Rectal smooth muscle tissue (tissue), 1 donor: ENCODE measurements at regions not wholly inside any gene's neighbourhood (a gene's known extent, or its start where the extent isn't known, plus 50 kb on each side); places are given as distances from the start of the nearest gene placed in this dataset.

Experiments
- H3K27ac ChIP-seq: one replicate; pipeline ENCODE4 v1.7.0; 2013; ENCODE audit warnings: low read depth, low read length, inconsistent platforms
- H3K27me3 ChIP-seq: one replicate; pipeline ENCODE4 v1.7.0; 2013; ENCODE audit warnings: low read length; ENCODE audit not compliant: control insufficient read depth, insufficient read depth
- H3K36me3 ChIP-seq: one replicate; pipeline ENCODE4 v1.7.0; 2013; ENCODE audit warnings: low read length; ENCODE audit not compliant: control insufficient read depth, insufficient read depth
- H3K4me1 ChIP-seq: one replicate; pipeline ENCODE4 v1.7.0; 2013; ENCODE audit warnings: low read length; ENCODE audit not compliant: control insufficient read depth, insufficient read depth
- H3K4me3 ChIP-seq: one replicate; pipeline ENCODE4 v1.7.0; 2013; ENCODE audit warnings: low read length
- H3K9ac ChIP-seq: one replicate; pipeline ENCODE4 v1.7.0; 2013; ENCODE audit warnings: low read length

DNA sequence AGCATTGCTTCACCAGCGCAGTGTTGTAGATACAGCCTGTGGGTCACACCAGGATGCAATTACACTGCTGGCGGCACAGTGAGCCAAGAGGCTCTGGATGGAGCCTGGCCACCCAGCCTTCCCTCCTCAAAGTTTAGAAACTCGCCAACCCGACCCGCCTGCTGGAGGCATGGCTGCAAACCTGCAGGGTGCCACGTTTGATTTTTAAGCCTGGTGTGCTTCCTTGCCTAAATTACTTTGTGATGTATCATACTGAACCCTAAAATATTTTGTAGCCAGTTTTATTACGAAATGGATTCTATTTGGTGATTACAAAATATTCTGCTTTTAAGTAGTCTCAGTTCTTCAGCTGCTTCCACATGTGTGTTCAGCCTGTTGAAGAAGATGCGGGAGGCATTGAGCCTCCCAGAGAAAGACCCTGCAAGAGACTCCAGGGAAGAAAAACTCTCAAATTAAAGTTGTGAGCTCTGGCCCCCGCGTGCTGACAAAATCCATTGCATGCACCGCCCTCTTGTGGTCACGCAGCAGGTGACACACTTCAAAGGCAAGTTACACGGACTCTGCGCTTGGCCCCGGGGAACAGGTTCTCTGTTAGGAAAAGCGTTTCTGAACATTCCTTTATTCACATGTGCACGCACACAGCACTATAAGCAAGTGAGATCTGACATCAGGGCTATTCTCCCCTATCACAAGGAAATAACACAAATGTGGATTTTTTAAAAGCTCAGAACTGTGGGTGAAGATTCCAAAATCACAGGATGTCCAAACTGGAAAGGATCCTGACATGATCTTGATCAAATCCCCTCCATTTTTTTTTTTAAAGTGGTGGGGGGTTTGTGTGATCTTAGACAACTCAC is 63.0 kb upstream of the TWIST2 start:
- no peak overlapping the region for H3K4me3 ChIP-seq
- H3K27ac ChIP-seq: no peak overlapping the region
- no peaks in the 10 kb centered on the region for H3K27me3 ChIP-seq
- H3K9ac ChIP-seq: no peak overlapping the region
- peaks cover 7% of the 10 kb centered on the region for H3K4me1 ChIP-seq
- no peaks in the 10 kb centered on the region for H3K36me3 ChIP-seq

DNA sequence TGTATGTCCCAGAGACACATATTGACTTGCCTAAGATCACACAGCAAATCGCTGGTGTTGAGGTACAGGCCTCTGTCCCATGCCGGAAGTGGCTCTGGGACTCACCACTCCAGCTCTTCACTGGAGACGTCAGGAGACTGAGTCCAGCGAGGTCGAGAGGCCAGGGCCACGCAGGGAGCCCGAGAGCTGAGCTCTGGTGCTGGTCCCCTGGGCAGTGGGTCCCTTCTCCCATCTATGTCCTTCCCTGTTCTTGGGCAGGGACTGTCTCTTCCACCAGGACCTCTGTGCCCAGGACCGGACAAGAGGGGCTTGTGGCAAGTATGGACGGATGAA is 62.4 kb upstream of the TWIST2 start:
- Histone ChIP-seq H3K9ac (no peak overlapping the region), H3K36me3 (no peaks in the 10 kb centered on the region), H3K4me1 (peaks cover 7% of the 10 kb centered on the region), H3K4me3 (no peak overlapping the region), H3K27me3 (no peaks in the 10 kb centered on the region), H3K27ac (no peak overlapping the region)

DNA sequence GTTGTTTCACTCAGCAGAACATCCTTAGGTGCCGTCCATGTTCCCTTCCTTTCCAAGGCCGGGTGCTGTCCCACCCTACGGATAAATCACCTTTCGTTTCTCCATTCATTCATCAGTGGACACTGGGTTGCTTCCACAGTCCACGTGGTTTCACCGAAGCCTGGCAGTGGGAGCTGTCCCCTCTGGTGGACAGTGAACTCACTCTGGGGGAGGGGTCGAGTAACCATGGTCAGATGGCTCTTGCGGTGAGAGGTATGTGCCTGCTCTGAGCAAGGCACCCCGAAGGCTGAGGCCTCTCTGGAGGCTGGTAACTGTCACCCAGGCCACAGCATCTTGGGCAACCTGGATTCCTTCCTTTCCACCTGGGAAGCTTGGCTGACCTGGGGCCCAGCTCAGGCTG is 61.5 kb upstream of the TWIST2 start:
- Histone ChIP-seq H3K4me1 (peaks cover 7% of the 10 kb centered on the region), H3K27me3 (no peaks in the 10 kb centered on the region), H3K4me3 (no peak overlapping the region), H3K27ac (no peak overlapping the region), H3K36me3 (no peaks in the 10 kb centered on the region), H3K9ac (no peak overlapping the region)

DNA sequence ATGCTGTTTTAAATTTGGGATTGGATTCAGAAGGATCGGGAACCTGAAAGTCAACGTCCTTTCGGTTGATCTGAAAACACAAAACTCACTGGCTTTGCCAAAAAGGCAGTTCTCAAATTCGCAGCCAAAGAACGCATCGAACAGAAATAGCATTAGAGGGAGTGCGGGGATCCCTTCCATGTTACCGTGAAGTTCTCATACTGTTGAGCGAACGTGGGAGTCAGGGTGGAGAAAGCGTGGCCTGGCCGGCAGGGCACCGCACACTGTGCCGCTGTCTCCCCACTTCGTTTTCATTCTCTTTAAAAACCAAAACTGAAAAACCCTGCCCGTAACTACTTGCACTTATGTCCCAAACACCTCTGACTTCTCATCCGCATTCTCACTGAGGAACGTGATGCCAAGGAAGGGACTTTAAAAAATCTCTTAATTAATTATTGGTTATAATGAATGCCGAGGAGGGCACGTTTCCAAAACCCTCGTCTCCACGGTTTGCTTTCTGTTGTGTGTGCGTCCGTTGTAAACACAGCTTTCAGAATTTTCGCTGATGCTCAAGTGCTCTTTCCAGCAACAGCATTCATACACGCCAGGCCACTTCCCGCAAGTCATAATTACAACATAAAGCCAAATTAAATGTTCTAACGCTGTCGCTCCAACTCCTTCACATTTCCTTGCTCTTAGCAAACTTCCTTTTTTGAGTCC is 60.9 kb upstream of the TWIST2 start:
- H3K36me3 ChIP-seq: no peaks in the 10 kb centered on the region
- H3K4me3 ChIP-seq: no peak overlapping the region
- H3K4me1 ChIP-seq: peaks cover 7% of the 10 kb centered on the region
- H3K9ac ChIP-seq: no peak overlapping the region
- H3K27me3 ChIP-seq: no peaks in the 10 kb centered on the region
- no peak overlapping the region for H3K27ac ChIP-seq

DNA sequence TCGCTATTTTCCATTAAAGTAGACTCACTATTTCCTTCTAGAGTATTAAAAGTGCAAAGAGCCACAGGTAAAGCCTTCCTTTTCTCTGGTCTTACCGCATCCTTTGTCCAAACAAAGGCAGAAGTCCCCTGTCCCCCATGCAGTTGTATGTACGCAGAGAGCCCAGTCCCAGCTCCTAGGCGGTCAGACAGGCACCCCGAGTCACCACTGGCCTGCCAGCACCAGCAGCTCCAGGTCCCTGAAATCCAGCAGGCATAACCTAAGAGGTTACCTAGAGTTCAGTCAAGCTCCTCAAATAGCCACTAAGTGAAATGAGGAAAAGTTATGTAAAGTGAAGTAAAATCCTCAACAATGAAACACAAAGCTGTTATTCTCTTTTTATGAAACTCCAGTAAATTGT is 60.4 kb upstream of the TWIST2 start:
- H3K27ac ChIP-seq: no peak overlapping the region
- H3K9ac ChIP-seq: no peak overlapping the region
- H3K36me3 ChIP-seq: no peaks in the 10 kb centered on the region
- no peaks in the 10 kb centered on the region for H3K27me3 ChIP-seq
- H3K4me1 ChIP-seq: peaks cover 7% of the 10 kb centered on the region
- H3K4me3 ChIP-seq: no peak overlapping the region

DNA sequence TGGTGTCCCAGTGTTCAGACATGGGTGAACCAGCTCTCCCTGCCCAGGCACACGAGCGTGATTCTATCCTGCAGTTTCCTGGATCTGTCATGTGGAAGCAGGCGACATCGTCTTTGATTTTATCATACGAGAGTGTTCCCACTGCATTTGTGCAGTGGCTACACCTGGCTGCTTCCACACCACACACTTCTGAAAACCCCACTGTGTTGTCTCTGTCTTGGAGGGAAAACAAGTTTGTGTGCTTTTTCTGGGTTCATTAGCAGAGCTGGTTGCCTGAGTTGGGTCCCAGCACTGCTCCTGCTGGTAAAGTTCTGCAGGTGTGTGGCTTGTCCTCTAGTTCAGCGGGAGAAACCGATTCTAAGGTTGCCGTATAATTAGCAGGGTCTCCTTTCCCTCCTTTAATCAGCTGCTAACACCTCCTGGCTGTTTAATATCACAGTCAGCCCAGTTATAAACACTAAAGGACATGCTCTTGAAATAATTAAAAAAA is 58.5 kb upstream of the TWIST2 start:
- peaks cover 5% of the 10 kb centered on the region for H3K4me1 ChIP-seq
- no peaks in the 10 kb centered on the region for H3K36me3 ChIP-seq
- H3K4me3 ChIP-seq: no peak overlapping the region
- no peak overlapping the region for H3K9ac ChIP-seq
- no peaks in the 10 kb centered on the region for H3K27me3 ChIP-seq
- H3K27ac ChIP-seq: no peak overlapping the region

DNA sequence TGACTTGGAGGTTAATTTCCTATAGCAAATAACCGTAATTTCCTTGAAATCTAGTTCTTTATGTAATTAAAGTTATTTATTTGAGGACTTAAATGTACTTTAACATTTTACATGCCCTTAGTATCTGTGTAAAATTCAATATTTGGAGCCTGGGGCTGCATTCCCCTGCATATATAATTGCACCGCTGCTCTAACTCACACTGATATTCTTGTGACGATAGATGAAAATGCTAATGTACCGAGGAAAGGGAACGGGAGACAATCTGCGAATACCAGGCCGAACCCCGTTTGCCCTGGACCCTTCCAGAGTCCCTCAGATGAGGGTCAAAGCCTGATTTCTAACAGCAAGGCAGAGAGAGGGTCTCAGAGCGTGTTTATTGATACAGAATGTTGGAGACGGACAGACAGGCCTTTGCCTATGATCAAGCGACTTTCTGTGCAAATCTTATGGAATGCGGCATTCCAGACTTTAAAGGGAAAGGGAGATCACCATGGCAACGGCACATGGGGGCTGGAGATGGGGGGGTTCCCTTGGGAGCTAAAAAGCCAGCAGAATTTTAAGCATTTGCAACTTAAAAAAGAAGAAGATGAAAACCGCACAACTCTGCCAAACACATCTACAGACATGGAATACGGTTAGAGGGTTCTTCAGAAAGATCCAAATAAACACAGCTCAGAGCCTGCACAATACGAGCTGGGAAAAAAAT is 57.6 kb upstream of the TWIST2 start:
- Histone ChIP-seq H3K27me3 (no peaks in the 10 kb centered on the region), H3K4me1 (no peaks in the 10 kb centered on the region), H3K4me3 (no peak overlapping the region), H3K36me3 (no peaks in the 10 kb centered on the region), H3K9ac (no peak overlapping the region), H3K27ac (no peak overlapping the region)

DNA sequence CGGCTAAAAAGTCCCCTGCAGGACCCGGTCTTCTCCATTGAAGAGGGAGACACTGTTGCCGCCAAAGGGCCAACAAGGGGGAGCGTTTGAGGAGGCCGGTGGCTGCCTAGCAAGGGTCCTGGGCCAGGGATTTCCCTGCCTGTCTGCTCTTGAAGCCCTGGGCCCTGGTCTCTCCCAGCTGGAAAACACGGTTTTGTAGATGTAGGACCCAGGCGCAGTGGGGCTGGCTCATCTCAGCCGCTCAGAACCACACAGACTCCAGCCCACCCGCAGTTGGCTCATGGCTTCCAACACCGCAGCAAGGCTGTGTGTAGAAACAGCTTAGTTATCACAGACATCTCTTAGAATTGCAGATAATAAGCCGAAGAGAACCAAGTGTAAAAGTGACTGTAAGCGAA is 57.1 kb upstream of the TWIST2 start:
- no peak overlapping the region for H3K4me3 ChIP-seq
- no peak overlapping the region for H3K9ac ChIP-seq
- H3K27ac ChIP-seq: no peak overlapping the region
- H3K4me1 ChIP-seq: no peaks in the 10 kb centered on the region
- no peaks in the 10 kb centered on the region for H3K27me3 ChIP-seq
- H3K36me3 ChIP-seq: no peaks in the 10 kb centered on the region

DNA sequence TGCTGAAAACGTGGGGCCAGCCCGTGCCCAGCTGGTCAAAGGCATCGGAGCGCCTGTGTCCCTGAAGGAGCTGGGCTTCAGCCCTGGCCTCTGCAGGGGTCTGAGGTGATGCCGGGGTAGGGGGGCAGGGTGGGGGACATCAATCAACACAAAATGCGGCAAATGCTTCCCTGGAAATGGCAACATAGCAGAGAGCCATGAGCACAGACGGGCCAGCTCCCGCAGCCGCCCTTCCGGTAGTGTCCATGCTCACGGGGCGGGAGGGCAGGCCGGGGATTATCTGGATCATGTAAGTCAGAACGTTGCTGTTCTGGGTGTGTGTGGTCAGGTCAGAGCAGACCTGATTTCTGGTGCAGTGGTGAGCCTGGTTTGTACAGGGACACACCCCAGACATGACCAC is 56.5 kb upstream of the TWIST2 start:
- no peak overlapping the region for H3K4me3 ChIP-seq

DNA sequence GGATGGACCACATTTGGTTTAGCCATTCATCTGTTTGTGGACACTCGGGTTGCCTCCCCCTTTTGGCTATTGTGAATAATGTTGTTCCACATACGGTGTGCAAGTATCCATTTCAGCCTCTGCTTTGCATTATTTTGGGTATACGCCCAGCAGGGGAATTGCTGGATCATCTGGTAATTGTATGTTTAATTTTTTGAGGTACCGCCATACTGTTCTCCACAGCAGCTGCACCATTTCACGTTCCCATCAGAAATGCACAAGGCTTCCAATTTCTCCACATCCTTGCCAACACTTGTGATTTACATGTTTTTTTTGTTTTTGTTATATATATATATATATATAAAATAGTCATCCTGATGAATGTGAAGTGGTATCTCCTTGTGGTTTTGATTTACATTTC is 54.6 kb upstream of the TWIST2 start:
- H3K4me3 ChIP-seq: no peak overlapping the region
- H3K36me3 ChIP-seq: no peaks in the 10 kb centered on the region
- H3K27me3 ChIP-seq: peaks cover 3% of the 10 kb centered on the region
- no peaks in the 10 kb centered on the region for H3K4me1 ChIP-seq
- H3K9ac ChIP-seq: no peak overlapping the region
- no peak overlapping the region for H3K27ac ChIP-seq

More for the DNA sequence above, 56.5 kb upstream of the TWIST2 start:
- Histone ChIP-seq H3K27me3 (no peaks in the 10 kb centered on the region), H3K9ac (no peak overlapping the region), H3K36me3 (no peaks in the 10 kb centered on the region), H3K27ac (no peak overlapping the region), H3K4me1 (no peaks in the 10 kb centered on the region)

DNA sequence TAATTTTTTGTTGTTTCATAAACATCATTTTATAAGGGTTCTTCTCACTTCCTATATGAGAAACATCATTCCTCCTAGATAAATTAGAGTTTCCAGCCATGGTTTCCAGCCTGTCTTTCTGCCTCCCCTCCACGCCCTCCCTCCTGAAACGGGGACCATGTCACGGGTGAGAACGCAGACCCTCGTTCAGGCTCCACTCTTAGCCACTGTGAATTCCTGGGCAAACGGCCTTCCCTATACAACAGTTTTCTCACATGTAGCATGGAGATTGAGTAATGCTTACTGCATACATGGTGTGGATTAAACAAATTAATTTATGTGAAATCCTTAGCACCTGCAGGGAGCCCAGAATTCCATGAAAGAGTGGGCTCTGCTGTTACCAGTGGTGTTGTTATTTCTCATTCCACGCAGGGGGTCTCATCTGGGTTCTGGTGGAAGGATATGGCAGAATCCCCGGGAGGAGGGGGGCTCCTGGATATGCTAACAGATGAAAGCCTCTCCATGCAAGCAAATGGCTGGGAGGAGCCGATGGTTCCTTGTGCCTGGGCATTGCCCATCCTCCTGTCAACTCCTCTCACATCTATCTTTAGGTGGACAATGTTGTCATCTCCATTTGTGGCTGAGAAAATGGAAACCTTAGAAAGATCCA is 54.0 kb upstream of the TWIST2 start:
- Histone ChIP-seq H3K36me3 (no peaks in the 10 kb centered on the region), H3K27me3 (peaks cover 3% of the 10 kb centered on the region), H3K9ac (no peak overlapping the region), H3K27ac (no peak overlapping the region), H3K4me3 (no peak overlapping the region), H3K4me1 (no peaks in the 10 kb centered on the region)

DNA sequence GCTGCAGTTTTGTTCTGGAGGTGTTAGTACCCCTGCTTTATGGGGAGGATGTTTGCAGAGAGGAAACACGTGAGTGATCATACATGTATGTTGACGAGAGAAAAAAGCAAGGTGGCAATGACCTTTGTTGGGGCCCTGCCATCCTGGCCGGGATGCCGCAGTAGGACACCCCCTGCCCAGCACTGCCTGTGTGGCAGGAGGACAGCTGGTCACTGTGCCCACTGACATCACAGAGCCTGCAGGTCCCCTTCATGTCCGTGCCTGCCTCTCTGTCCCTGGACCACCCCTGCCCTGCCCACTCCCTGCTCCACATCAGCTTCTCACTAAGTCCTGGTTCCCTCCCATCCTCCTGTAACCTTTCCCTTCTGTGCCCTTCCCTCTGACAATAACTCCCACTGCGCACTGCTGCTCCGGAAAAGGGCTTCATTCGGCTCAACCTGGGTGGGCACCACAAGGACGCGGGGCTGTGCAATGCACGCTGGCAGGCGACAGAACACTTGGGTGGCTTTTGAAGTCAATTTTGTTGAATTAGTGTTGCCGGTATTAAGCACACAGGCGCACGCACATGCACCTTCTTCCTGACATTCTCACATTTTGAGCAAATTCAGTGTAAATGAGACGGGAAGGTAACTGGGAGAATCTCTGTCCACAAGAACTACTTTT is 51.5 kb upstream of the TWIST2 start:
- Histone ChIP-seq H3K9ac (no peak overlapping the region), H3K4me3 (no peak overlapping the region), H3K27me3 (peaks cover 3% of the 10 kb centered on the region), H3K36me3 (no peaks in the 10 kb centered on the region), H3K27ac (no peak overlapping the region), H3K4me1 (no peaks in the 10 kb centered on the region)
